GM21737 (cell line): ENCODE measurements at regions not wholly inside any gene's neighbourhood (a gene's known extent, or its start where the extent isn't known, plus 50 kb on each side); places are given as distances from the start of the nearest gene placed in this dataset.
"Not testable (repeated sequence)": the region's sequence is repeated elsewhere in the genome, so short reads cannot be mapped to it uniquely, and the experiment has no call there.

ENCODE experiments used
- ATAC-seq: cut with Tn5 transposase; IDR thresholded peaks from one replicate; pipeline ENCODE4 v1.9.1; 2021; ENCODE audit warnings: mild to moderate bottlenecking, moderate library complexity; ENCODE audit not compliant: unreplicated experiment

DNA sequence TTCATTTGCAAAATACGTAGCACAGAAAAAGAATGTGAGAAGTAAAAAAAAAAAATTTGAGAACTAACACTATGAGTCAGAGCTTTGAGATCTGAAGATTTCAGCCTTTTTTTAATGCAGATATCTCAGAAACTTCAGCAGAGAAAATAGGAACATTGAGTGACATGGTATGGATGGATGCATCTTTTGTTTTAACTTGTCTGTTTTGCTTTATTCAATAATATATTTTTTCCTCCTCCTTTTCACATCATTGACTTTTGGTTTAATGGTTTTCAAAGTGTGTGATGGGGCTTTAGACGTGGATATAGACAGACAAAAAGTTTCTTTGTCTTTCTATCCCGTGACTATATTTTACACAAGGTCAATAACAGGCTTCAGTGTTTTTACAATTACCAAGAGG lies 426.7 kb upstream of the FRG2C start:
- no peak for ATAC-seq

DNA sequence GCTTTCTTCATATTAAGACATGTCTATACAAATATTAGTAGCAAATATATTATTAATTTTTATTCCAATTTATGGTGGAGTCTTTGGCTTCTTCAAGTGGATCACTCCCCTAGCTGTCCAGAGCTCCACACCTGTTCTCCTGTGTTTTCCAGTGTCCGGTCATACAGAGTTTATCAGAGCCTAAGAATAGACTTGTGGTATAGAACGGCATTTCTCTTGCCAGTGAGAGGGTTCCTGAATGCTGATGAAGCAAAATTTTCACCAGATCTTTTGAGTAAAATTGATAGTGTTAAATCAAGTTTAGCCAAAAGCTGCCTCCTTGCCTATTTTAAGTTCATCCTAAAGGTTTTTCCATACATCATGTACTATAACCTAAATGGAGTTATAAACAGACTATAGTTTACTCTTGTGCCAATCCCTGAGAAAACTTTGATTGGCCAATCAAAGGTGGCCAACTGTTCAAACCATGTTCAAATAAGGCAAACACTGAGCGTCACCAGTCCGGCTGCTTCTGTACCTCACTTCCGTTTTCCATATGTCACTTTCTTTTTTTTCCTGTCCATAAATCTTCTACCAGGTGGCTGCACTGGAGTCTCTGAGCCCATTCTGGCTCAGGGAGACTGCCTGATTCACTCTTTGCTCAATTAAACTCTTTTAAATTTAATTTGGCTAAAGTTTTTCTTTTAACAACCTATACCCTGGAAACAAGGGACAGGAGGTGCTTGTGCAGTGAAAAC lies 422.7 kb upstream of the FRG2C start:
- ATAC-seq: not testable (repeated sequence)

DNA sequence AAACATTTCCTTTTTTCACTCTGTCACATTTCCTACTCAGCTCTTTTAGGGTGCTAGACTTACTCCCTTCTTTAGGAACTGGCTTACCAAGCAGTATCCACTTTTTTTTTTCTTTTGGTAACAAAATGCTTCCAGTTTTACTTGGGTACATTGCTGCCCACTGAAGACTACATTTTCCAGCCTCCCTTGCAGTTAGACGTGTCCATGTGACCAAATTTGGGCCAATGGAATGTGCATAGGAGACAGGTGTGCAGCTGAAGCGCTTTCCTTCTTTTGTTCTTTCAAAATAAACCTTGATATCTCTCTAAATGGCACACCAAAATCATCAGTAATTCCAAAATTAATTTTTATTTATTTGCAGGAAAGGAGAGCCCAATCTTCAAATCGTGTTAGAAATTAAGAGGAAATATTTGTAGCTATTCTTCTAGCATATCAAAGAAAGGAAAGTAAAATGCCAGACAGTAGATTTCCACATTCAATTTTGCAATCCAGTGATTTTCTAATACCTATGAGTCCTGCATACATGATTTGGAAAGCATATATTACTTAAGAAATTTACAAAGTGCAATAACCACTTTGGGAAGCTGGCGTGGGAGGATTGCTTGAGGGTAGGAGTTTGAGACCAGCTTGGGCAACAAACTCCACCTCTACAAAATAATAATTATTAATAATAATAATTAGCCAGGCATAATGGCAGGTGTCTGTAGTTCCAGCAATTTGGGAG lies 422.0 kb upstream of the FRG2C start:
- no peak for ATAC-seq

DNA sequence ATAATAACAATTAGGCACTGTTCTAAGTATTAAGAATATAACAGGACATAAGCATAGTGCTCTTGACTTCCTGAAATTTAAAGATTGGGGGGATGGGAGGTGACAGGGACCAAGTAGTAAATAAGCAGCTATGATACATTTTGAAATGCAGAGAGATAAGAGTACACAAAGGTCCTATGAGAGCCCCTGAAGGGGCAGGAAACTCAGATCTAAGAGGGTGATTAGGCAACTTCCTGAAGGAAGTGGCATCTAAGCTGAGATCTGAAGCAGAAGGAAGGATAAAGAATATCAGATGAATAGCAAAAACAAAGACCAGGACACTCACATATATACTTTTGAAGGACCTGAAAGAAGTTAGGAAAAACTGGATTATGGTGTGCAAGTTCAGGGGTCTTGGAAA lies 415.2 kb upstream of the FRG2C start:
- no peak for ATAC-seq

DNA sequence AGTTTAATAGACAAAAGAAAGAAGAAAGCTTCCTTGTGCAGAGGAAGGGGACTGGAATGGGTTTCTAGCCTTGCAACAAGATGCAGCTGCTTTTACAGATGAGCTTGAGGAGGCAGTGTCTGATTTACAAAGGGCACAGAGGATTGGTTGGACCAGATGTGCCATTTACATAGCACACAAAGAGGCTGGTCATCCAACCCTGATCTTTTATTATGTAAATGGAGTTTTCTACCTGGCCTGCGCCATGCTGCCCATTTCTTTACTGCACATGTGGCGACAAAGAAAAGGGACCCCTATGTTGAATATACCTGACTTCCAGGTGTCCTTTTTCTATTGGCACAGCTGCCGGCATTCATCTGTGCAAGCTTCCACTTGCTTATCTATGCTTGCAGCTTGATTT lies 409.4 kb upstream of the FRG2C start:
- no peak for ATAC-seq

DNA sequence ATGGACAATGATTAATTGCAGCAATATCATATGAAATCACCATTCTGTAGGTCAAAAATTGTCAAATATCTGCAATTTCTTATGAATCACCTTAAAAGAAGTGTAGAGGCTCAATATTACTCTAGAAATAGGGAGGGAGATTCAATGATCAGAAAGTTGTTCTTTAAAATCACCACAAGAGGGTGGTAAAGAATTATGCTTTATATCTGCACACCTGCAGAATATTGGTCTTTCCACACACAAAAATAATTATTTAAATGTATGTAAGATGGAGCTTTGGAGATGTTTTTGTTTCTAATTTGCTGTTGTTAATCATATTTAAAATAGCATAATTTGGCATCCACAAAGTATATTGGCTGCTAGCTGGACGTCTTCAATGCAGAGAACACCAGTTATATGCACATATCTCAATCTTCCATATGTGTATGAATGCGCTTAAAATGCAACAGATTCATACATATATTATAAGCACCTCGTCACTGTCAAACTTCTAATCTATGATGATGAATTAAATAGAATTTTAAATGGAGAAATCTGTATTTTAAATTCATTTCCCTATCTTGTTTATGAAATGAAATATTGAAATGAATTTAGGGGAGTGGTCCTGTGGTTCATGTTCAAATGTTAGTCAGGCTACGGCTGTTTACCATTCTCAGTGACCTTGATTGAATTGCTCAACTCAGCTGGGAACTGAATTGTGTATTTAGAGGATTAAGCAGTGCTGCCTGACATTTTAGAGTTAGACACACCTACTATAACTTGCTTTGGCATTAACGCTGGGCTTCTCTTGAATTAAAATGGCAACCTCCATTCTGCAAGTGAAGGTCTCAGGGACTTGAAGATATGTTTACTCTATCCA lies 405.1 kb upstream of the FRG2C start:
- not testable (repeated sequence) for ATAC-seq

DNA sequence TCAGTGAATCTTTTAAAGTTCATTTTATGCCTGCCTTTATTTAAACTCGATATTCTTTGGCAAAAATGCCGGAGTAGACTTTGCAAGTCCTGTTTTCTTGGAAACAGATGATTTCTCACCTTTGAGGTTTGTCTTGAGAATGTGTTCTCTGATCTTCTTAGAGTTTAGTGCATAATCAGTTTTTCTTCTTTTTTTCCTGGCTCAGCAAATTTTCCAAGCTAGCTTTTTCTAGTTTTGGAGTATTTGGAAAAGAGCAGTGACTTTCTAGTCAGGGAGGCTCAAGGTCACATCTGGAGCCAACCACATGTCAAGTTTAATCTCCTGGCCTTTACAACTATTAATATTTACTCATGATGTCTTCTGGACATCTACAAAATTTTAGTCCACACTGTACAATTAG lies 403.2 kb upstream of the FRG2C start:
- not testable (repeated sequence) for ATAC-seq

DNA sequence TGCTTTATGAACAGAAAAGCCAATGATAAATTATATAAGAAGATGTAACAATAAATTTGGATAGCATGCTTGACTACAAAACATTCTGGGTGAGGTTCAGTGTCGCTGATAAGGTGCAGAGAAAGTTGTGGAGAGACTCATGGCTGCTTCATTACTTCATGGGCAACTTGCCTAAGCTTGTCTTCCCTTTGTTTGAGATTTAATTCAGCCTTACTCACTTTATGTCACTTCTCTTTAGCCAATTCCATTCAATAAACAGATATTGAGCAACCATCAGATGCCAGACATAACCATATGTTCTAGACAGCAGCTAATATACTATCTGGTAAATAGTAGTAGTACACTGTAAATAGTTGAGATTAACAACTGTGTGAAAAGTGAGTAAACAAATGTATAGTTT lies 401.5 kb upstream of the FRG2C start:
- ATAC-seq: no peak

DNA sequence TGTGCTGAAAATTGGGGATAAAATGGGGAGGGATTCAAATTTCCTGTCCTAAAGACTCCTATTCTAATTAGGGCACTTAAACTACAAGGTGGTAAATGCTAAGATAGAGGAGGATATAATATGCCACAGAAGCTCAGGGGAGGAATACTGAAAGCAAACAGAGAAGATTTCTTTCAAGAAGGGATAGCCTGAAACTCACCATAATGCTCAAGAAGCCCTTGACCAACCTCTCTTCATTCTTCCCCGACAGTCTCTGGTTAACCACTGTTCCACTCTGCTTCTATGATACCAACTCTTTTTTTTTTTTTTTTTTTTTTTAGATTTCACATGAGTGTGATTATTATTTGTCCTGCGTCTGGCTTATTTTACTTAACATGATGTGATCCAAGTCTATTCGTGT lies 398.2 kb upstream of the FRG2C start:
- ATAC-seq: no peak

DNA sequence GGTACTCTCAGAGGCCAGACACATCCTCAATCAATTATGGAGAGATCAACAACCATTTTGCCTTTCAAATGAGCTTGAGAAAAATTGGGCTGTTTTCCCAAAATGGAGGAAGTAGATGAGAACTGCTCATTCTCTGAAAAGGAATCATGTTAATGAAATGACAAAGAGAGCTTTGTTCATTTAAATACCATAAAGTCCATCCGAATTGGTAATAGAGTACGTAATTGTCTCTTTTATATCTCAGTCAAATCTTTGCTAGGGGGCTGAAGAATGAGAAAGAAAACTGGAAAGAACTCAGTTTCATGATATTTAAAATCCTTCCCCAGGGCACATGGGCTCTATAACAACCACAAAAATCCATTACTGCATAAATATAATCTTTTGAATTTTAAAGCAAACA lies 395.6 kb upstream of the FRG2C start:
- ATAC-seq: not testable (repeated sequence)

DNA sequence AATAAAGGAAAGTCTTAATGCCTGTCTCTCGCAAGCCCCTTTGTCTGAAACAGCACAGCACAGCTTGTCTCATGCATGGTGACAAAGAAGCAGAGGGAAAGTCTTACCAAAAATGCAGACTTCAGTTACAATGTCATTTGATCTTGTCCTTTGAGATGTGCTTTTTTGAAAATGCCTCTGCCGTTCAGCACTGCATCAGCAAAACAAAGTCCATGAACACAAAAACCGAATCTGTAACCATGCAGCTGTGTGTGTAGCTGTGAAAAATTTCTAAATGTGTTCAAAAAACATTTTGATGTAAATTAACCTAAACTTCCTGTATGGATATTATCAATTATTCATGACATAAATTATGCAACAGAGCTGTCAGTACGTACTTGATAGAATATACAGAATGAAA lies 391.9 kb upstream of the FRG2C start:
- not testable (repeated sequence) for ATAC-seq

DNA sequence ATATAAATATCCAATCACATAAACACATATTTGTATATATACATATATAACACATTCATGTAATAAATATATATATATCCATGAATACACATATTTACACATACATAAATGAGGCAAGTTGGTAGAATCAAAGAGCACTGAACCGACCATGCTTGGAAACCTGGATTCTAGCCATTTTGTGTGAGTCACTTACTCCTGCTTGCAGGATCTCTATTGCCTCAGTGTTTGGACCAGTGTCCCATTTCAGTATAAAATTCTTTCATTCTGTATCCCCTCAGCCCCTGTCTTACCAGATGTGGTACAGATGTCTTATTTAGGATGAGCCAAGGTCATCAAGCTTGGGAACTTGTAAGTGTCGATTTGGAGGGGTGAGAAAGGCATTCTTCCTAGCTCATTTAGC lies 391.4 kb upstream of the FRG2C start:
- no peak for ATAC-seq

DNA sequence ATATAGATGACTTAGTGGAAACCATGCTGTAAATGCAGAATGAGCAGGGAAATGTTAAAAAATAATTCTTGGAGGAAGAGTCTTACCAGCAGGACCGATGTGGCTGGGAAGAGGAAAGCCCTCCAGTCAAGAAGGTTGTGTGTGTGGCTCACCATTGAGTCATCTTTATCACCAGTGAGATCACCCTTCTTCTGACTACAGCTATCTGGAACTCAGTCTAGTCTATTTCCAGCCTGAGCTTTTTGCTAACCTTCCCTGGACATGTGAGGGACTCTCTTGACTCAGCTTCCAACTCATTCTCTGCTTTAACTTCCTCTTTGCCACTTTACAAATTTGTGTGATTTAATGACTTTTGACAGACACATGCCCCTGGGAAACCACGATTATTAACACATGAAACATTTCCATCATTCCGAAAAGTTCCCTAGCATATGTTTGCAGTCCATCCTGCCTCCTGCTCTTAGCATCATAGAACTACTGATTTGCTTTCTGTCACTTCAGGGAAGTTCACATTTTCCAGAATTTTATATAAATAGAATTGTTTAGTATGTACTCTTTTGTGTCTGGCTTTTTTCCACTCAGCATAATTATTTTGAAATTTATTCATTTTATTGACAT lies 378.5 kb upstream of the FRG2C start:
- not testable (repeated sequence) for ATAC-seq

DNA sequence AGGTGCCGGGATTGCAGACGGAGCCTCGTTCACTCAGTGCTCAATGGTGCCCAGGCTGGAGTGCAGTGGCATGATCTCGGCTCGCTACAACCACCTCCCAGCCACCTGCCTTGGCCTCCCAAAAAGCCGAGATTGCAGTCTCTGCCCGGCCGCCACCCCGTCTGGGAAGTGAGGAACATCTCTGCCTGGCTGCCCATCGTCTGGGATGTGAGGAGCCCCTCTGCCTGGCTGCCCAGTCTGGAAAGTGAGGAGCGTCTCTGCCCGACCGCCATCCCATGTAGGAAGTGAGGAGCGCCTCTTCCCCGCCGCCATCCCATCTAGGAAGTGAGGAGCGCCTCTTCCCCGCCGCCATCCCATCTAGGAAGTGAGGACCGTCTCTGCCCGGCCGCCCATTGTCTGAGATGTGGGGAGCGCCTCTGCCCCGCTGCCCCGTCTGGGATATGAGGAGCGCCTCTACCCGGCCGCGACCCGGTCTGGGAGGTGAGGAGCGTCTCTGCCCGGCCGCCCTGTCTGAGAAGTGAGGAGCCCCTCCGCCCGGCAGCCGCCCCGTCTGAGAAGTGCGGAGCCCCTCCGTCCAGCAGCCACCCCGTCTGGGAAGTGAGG lies 375.1 kb upstream of the FRG2C start:
- not testable (repeated sequence) for ATAC-seq

DNA sequence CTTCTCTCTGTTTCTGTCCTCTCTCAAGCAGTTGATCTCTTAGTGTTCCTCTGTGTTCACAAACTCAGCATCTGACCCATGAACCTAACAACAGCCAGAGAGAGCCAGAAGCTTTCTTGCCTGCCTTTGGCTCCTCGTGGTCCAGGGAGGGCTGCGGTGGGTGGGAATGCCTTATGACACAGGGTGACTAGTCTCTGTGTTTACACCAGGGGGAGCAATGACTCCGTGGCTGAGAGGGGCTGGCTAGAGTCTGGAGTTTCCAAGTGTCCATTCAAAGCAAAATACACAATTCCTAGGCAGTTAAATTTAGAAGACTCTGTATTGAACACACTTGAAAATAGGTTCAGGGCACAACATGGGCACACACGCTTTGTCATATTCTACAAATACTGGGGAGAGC lies 370.0 kb upstream of the FRG2C start:
- ATAC-seq: no peak

DNA sequence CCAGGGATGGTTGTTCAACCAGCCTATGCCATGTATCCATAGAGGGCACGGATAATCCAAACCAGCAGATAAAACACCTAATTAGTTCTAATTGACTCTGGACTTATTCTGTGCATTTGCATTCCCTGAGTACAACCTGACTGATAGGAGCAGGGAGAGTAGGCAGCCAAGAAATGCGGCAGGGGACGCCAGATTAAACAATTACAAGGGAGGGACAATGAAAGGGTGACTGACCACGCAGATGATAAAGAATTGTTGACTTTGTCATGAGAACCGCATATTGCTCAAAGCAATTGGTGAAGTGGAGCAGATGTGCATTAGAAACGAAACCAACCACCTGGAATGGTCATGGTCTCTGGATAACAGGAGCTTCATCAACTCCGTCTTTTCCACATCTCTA lies 369.1 kb upstream of the FRG2C start:
- no peak for ATAC-seq

DNA sequence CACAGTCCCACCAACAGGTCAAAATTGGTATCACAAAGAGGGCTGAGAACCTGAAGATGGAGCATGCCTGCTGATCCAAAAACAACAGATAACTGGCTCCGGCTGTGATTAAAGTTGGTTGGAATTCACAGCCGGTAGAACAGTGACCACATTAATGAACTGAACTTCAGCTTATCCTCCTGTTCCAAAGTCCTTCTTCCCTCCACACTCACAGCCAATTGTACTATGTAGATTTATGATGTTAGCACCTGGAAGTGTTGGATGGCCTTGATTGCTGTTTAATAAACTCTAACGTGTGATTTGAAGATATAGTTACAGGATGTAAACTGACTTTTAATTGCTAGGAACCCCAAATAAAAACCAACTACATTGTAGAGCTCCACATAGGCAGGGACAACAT lies 367.3 kb upstream of the FRG2C start:
- no peak for ATAC-seq

DNA sequence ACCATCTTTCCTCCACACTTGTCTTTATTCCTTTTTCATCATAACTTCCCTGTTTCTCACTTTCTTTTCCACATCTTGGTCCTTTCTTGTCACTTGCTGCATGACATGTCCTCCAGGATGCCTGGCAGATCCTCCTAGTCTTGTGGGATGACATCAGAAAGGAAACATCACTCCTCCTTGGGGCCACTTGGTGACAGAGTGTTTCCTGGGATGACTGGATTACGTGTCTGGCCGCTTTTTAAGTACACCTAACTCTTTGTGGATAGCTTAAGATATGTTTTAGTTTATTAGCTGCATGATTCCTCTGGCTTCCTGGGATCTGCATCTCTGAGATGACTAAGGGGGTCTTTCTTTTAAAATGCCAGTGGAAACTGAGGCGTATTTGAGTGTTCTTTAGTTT lies 363.5 kb upstream of the FRG2C start:
- no peak for ATAC-seq

DNA sequence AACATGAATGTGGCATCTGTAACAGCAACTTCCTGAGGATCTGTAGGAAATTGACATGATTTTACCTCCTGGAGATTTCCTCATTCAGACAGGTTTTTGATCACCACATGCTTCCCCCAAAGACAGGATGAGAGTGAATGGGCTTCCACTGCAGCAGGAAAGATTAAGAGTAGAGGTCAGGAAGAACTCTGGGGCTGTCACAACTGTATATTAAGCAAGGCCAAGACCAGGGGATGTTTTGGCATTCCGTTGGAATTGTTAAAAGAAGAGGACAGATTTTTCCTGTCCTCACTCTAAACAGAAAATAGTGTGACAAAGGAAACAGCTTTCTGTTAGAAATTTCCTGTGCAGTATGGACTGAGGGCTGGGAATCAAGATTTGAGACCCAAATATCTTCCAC lies 363.1 kb upstream of the FRG2C start:
- ATAC-seq: not testable (repeated sequence)

DNA sequence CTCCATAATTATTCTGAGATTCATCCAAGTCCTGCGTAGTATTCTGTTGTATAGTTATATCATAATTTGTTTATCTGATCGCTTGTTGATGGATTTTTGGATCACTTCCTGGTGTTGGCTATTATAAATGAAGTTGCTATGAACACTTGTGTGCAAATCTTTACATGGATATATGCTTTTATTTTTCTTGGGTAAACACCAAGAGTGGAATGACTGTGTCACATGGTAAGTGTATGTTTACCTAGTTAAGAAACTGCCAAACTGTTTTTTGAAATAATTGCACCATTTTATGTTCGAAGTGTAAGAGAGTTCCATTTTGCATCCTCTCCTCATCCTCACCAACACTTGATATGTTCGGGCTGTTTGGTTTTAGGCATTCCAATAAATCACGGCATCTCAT lies 360.4 kb upstream of the FRG2C start:
- ATAC-seq: no peak

DNA sequence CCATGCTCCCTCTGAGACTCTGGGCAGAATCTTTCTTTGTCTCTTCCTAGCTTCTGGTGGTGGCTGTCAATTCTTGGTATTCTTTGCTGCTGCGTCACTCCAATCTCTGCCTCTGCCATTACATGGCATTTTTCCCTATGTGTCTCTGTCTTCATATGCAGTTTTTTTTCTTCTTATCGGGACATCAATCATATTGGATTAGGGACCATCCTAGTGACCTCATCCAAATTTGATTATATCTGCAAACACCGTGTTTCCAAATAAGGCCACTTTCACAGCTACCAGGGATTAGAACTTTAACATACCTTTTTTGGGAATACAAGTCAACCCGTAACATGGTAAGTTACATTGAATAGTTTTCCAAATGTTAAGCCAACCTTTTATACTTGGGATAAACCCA lies 358.2 kb upstream of the FRG2C start:
- no peak for ATAC-seq
